ENCODE measurements at regions not wholly inside any gene's neighbourhood (a gene's known extent, or its start where the extent isn't known, plus 50 kb on each side); places are given as distances from the start of the nearest gene placed in this dataset.

DNA sequence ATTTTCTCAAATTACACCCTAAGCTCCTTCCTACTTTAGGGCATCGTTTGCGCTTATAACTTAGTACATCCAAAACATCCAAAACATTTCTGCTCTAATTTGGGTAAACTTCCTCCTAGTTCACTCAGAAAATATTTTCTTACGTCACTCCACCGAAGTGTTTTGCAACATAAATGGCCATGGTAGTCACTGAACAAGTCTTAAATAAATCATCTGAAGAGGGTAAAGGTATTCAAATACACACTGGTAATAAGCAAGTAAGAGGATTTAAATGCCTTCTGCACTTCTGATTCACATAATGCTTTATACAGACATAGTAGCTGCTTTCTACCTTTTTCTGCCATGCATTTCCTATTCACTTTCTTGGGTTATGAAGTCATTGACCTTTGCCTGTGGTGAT lies 991.9 kb downstream of the NLGN4X start:
- in situ Hi-C loops (cut with MboI), result no loop called here

More for the DNA sequence above, 991.9 kb downstream of the NLGN4X start:
- intact Hi-C loops (cut with micrococcal nuclease), result no loop called here
- Histone ChIP-seq H3K4me1 (replicated peaks in 1 of 2; ENCODE audit: control insufficient read depth in 2 of 2, insufficient read depth in 2 of 2, low read length in 2 of 2) (no peaks in the 10 kb centered on the region), H3K4me2 (ENCODE audit: insufficient read depth, low read length) (no peak overlapping the region), H3K36me3 (ENCODE audit: control insufficient read depth, insufficient read depth, low read length) (no peaks in the 10 kb centered on the region), H3K9me3 (replicated peaks; ENCODE audit: control insufficient read depth, insufficient read depth, low read depth, low read length) (no peaks in the 10 kb centered on the region), H3K27me3 (ENCODE audit: control insufficient read depth in 2 of 2, insufficient read depth in 2 of 2, low read length in 2 of 2) (no peaks in the 10 kb centered on the region), H3K9ac (ENCODE audit: insufficient read depth in 1 of 2, low read depth in 2 of 2, low read length in 2 of 2) (no peak overlapping the region), H3K4me3 (no peak overlapping the region), H2AFZ (ENCODE audit: low read depth, low read length) (no peak overlapping the region), H3K27ac (ENCODE audit: extremely low read depth, low read depth, low read length) (no peak overlapping the region), H4K20me1 (replicated peaks; ENCODE audit: control insufficient read depth, insufficient read depth, low read length) (no peaks in the 10 kb centered on the region), H3K79me2 (ENCODE audit: control insufficient read depth, insufficient read depth, low read length) (no peaks in the 10 kb centered on the region), H3K9me1 (ENCODE audit: control insufficient read depth, insufficient read depth, low read length) (no peaks in the 10 kb centered on the region)
- no TSS peak for BruUV-seq (replicated peaks)
- TF ChIP-seq EP300 (IDR thresholded peaks at IDR 0.05; ENCODE audit: low read length), result no peak
- no peak for TF ChIP-seq TSC22D4 (tag; IDR thresholded peaks at IDR 0.05)
- TF ChIP-seq, protein P1, sequence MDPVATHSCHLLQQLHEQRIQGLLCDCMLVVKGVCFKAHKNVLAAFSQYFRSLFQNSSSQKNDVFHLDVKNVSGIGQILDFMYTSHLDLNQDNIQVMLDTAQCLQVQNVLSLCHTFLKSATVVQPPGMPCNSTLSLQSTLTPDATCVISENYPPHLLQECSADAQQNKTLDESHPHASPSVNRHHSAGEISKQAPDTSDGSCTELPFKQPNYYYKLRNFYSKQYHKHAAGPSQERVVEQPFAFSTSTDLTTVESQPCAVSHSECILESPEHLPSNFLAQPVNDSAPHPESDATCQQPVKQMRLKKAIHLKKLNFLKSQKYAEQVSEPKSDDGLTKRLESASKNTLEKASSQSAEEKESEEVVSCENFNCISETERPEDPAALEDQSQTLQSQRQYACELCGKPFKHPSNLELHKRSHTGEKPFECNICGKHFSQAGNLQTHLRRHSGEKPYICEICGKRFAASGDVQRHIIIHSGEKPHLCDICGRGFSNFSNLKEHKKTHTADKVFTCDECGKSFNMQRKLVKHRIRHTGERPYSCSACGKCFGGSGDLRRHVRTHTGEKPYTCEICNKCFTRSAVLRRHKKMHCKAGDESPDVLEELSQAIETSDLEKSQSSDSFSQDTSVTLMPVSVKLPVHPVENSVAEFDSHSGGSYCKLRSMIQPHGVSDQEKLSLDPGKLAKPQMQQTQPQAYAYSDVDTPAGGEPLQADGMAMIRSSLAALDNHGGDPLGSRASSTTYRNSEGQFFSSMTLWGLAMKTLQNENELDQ (CRISPR knock-in tag; IDR thresholded peaks at IDR 0.05; ENCODE audit: borderline replicate concordance), result no peak
- no peak for TF ChIP-seq HNRNPUL1 (IDR thresholded peaks at IDR 0.05; ENCODE audit: low read length)
- TF ChIP-seq PATZ1 (CRISPR knock-in tag; IDR thresholded peaks at IDR 0.05; ENCODE audit: borderline replicate concordance), result no peak
- no peak for TF ChIP-seq HNRNPK (IDR thresholded peaks at IDR 0.05; ENCODE audit: low read depth, low read length, poor library complexity, severe bottlenecking)
- no peak for TF ChIP-seq HOXB6 (CRISPR knock-in tag; IDR thresholded peaks at IDR 0.05; ENCODE audit: borderline replicate concordance)
- no peak for TF ChIP-seq ZNF175 (CRISPR knock-in tag; IDR thresholded peaks at IDR 0.05; ENCODE audit: low read depth)
- no peak for TF ChIP-seq ZNF398 (CRISPR knock-in tag; IDR thresholded peaks at IDR 0.05)
- TF ChIP-seq RFX5 (IDR thresholded peaks at IDR 0.05; ENCODE audit: low read depth, low read length), result no peak
- ChIA-PET CTCF (ENCODE audit: low intra/inter-chr PET ratio) (no interaction called here), POLR2A (no interaction called here)
- ATAC-seq, result no peak
- DNase-seq (ENCODE audit: extremely low read depth in 1 of 4, low spot score in 3 of 4), result no peak
- 2% methylated on average over 4 of the region's 4 CpGs for WGBS (ENCODE audit: insufficient coverage, low coverage, missing lambda C conversion rate)
- FAIRE-seq, result no peak
